Glutamatergic neuron (in vitro differentiated cells): ENCODE measurements at regions not wholly inside any gene's neighbourhood (a gene's known extent, or its start where the extent isn't known, plus 50 kb on each side); places are given as distances from the start of the nearest gene placed in this dataset.

Source experiments
- DNase-seq: peaks from one replicate; pipeline ENCODE4 v3.0.0; 2022
- H3K27ac Mint-ChIP-seq: one replicate; pipeline ENCODE4 v1.8.0; 2020; ENCODE audit warnings: mild to moderate bottlenecking, mixed read lengths, inconsistent platforms; ENCODE audit not compliant: unreplicated experiment
- H3K27me3 Mint-ChIP-seq: one replicate; pipeline ENCODE4 v1.8.0; 2020; ENCODE audit warnings: mild to moderate bottlenecking, moderate library complexity, mixed read lengths, inconsistent platforms; ENCODE audit not compliant: unreplicated experiment
- H3K36me3 Mint-ChIP-seq: one replicate; pipeline ENCODE4 v1.8.0; 2020; ENCODE audit warnings: mild to moderate bottlenecking, mixed read lengths, inconsistent platforms; ENCODE audit not compliant: unreplicated experiment
- H3K4me1 Mint-ChIP-seq: one replicate; pipeline ENCODE4 v1.8.0; 2020; ENCODE audit warnings: mild to moderate bottlenecking, low read depth, mixed read lengths, inconsistent platforms; ENCODE audit not compliant: unreplicated experiment
- H3K4me3 Mint-ChIP-seq: one replicate; pipeline ENCODE4 v1.8.0; 2020; ENCODE audit warnings: mild to moderate bottlenecking, mixed read lengths, inconsistent platforms; ENCODE audit not compliant: unreplicated experiment
- H3K9me3 Mint-ChIP-seq: one replicate; pipeline ENCODE4 v1.8.0; 2020; ENCODE audit warnings: mild to moderate bottlenecking, moderate library complexity, mixed read lengths, inconsistent platforms; ENCODE audit not compliant: unreplicated experiment
- TF ChIP-seq, protein P1 (sequence below): fragments of 200-600 bp; sonication (generic); IDR thresholded peaks from one replicate; pipeline ENCODE4 v1.5.0; 2021; ENCODE audit not compliant: partially characterized antibody, unreplicated experiment

GRCh38 chr5:30661730-30662129 lies 531.8 kb upstream of the CDH6 start:
- Mint-ChIP-seq H3K9me3 (peaks cover 2% of the 10 kb centered on the region), H3K27me3 (no peaks in the 10 kb centered on the region), H3K4me3 (no peak overlapping the region), H3K27ac (no peak overlapping the region), H3K36me3 (peaks cover 4% of the 10 kb centered on the region), H3K4me1 (peaks cover 9% of the 10 kb centered on the region)
- no peak for DNase-seq
- TF ChIP-seq, protein P1, sequence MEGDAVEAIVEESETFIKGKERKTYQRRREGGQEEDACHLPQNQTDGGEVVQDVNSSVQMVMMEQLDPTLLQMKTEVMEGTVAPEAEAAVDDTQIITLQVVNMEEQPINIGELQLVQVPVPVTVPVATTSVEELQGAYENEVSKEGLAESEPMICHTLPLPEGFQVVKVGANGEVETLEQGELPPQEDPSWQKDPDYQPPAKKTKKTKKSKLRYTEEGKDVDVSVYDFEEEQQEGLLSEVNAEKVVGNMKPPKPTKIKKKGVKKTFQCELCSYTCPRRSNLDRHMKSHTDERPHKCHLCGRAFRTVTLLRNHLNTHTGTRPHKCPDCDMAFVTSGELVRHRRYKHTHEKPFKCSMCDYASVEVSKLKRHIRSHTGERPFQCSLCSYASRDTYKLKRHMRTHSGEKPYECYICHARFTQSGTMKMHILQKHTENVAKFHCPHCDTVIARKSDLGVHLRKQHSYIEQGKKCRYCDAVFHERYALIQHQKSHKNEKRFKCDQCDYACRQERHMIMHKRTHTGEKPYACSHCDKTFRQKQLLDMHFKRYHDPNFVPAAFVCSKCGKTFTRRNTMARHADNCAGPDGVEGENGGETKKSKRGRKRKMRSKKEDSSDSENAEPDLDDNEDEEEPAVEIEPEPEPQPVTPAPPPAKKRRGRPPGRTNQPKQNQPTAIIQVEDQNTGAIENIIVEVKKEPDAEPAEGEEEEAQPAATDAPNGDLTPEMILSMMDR, result no peak

- Mint-ChIP-seq H3K27me3 (no peaks in the 10 kb centered on the region), H3K4me1 (peaks cover 9% of the 10 kb centered on the region), H3K36me3 (peaks cover 4% of the 10 kb centered on the region), H3K27ac (no peak overlapping the region), H3K9me3 (peaks cover 3% of the 10 kb centered on the region), H3K4me3 (no peak overlapping the region)
- no peak for DNase-seq
- TF ChIP-seq, protein P1, result no peak
Observed at GRCh38 chr5:30659417-30659816, 534.1 kb upstream of the CDH6 start.

- DNase-seq, result no peak
- Mint-ChIP-seq H3K27ac (no peak overlapping the region), H3K4me3 (no peak overlapping the region), H3K9me3 (no peaks in the 10 kb centered on the region), H3K36me3 (no peaks in the 10 kb centered on the region), H3K27me3 (no peaks in the 10 kb centered on the region), H3K4me1 (no peaks in the 10 kb centered on the region)
- TF ChIP-seq, protein P1, result no peak
Observed at GRCh38 chr5:30650311-30650710, 543.2 kb upstream of the CDH6 start.

DNA sequence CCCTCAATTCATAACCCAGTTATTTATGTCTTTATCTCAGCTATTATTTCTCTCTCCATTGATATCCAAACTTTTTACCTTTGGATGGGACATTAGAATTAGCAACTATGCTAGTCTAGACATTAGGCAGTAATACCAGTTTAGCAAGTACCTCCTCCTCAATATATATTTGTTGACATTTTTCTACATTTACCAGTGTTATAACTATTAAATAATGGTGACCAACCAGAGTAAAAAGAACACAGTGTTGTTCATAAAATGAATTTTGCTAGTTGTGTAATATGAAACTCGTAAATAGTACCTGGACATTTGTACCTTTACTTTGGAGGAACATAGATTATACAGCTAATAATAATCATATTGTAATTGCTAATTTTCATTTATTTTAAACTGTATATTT lies 554.6 kb upstream of the CDH6 start:
- no peak for DNase-seq
- TF ChIP-seq, protein P1, result no peak
- no peak overlapping the region for H3K27ac Mint-ChIP-seq
- no peaks in the 10 kb centered on the region for H3K9me3 Mint-ChIP-seq
- no peaks in the 10 kb centered on the region for H3K27me3 Mint-ChIP-seq
- H3K4me1 Mint-ChIP-seq, result no peaks in the 10 kb centered on the region
- H3K36me3 Mint-ChIP-seq, result peaks cover 6% of the 10 kb centered on the region
- H3K4me3 Mint-ChIP-seq, result no peak overlapping the region

GRCh38 chr5:30627945-30628344 lies 565.5 kb upstream of the CDH6 start:
- TF ChIP-seq, protein P1, result no peak
- Mint-ChIP-seq H3K4me1 (no peaks in the 10 kb centered on the region), H3K4me3 (no peak overlapping the region), H3K27ac (no peak overlapping the region), H3K9me3 (no peaks in the 10 kb centered on the region), H3K36me3 (peaks cover 5% of the 10 kb centered on the region), H3K27me3 (no peaks in the 10 kb centered on the region)
- DNase-seq, result no peak
